Activated naive CD4-positive, alpha-beta T cell treated with anti-CD3 and anti-CD28 coated beads, Interleukin-2, amount 50 U/mL, for 24 hours (primary cell): ENCODE measurements at regions not wholly inside any gene's neighbourhood (a gene's known extent, or its start where the extent isn't known, plus 50 kb on each side); places are given as distances from the start of the nearest gene placed in this dataset.
"Not testable (repeated sequence)": the region's sequence is repeated elsewhere in the genome, so short reads cannot be mapped to it uniquely, and the experiment has no call there.

Experiments
- H3K27ac Mint-ChIP-seq: one replicate; pipeline ENCODE4 v1.8.0; 2021; ENCODE audit warnings: mild to moderate bottlenecking, mixed read lengths
- H3K27me3 Mint-ChIP-seq: one replicate; pipeline ENCODE4 v1.8.0; 2021; ENCODE audit warnings: mixed read lengths
- H3K36me3 Mint-ChIP-seq: one replicate; pipeline ENCODE4 v1.8.0; 2021; ENCODE audit warnings: mixed read lengths
- H3K4me1 Mint-ChIP-seq: one replicate; pipeline ENCODE4 v1.8.0; 2021; ENCODE audit warnings: mixed read lengths
- H3K4me3 Mint-ChIP-seq: one replicate; pipeline ENCODE4 v1.8.0; 2021; ENCODE audit warnings: mild to moderate bottlenecking, mixed read lengths
- H3K9me3 Mint-ChIP-seq: one replicate; pipeline ENCODE4 v1.8.0; 2021; ENCODE audit warnings: mixed read lengths

- no peaks in the 10 kb centered on the region for H3K36me3 Mint-ChIP-seq
- H3K27me3 Mint-ChIP-seq, result peaks cover 1% of the 10 kb centered on the region
- no peaks in the 10 kb centered on the region for H3K9me3 Mint-ChIP-seq
- no peak overlapping the region for H3K4me3 Mint-ChIP-seq
- H3K27ac Mint-ChIP-seq, result no peak overlapping the region
- H3K4me1 Mint-ChIP-seq, result no peaks in the 10 kb centered on the region
Measured at GRCh38 chr11:79506734-79507344, 66.0 kb upstream of the TENM4 start.

GRCh38 chr11:79506124-79506523 lies 65.3 kb upstream of the TENM4 start:
- Mint-ChIP-seq H3K27me3 (peaks cover 1% of the 10 kb centered on the region), H3K27ac (no peak overlapping the region), H3K36me3 (no peaks in the 10 kb centered on the region), H3K4me1 (no peaks in the 10 kb centered on the region), H3K4me3 (no peak overlapping the region), H3K9me3 (no peaks in the 10 kb centered on the region)

GRCh38 chr11:79503028-79503427 lies 62.2 kb upstream of the TENM4 start:
- Mint-ChIP-seq H3K9me3 (no peaks in the 10 kb centered on the region), H3K27me3 (no peaks in the 10 kb centered on the region), H3K4me1 (no peaks in the 10 kb centered on the region), H3K36me3 (no peaks in the 10 kb centered on the region), H3K27ac (no peak overlapping the region), H3K4me3 (no peak overlapping the region)

GRCh38 chr11:79501707-79502106 lies 60.9 kb upstream of the TENM4 start:
- Mint-ChIP-seq H3K36me3 (no peaks in the 10 kb centered on the region), H3K4me3 (no peak overlapping the region), H3K4me1 (no peaks in the 10 kb centered on the region), H3K27ac (no peak overlapping the region), H3K9me3 (no peaks in the 10 kb centered on the region), H3K27me3 (no peaks in the 10 kb centered on the region)

GRCh38 chr11:79499929-79500328 lies 59.1 kb upstream of the TENM4 start:
- H3K4me3 Mint-ChIP-seq, H3K9me3 Mint-ChIP-seq: not testable (repeated sequence)

DNA sequence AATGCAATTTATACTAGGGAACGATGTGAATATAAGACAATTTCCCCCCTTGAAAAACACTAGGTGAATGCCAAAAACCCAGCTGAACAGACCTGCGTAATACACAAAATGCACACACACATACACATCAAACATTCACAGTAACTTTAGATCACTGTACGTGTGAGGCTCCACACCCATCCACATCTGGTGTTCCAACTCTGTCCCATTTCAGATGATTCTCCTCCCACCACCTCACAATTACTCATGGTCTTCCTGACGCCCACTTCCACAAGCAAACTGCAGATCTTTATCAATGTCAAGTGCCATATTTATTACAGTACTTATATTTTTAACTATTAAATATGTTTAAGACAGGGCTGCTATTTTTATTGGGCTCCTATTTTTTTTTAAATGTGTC lies 57.8 kb upstream of the TENM4 start:
- Mint-ChIP-seq H3K4me1 (no peaks in the 10 kb centered on the region), H3K27me3 (peaks cover 3% of the 10 kb centered on the region), H3K4me3 (no peak overlapping the region), H3K27ac (no peak overlapping the region), H3K9me3 (no peaks in the 10 kb centered on the region), H3K36me3 (no peaks in the 10 kb centered on the region)

More at GRCh38 chr11:79499929-79500328, 59.1 kb upstream of the TENM4 start:
- H3K27ac Mint-ChIP-seq, H3K36me3 Mint-ChIP-seq, H3K27me3 Mint-ChIP-seq, H3K4me1 Mint-ChIP-seq: not testable (repeated sequence)

GRCh38 chr11:79493555-79494171 lies 52.8 kb upstream of the TENM4 start:
- H3K9me3 Mint-ChIP-seq, result no peaks in the 10 kb centered on the region
- H3K4me1 Mint-ChIP-seq, result no peaks in the 10 kb centered on the region
- H3K27me3 Mint-ChIP-seq, result peaks cover 6% of the 10 kb centered on the region
- no peak overlapping the region for H3K4me3 Mint-ChIP-seq
- no peaks in the 10 kb centered on the region for H3K36me3 Mint-ChIP-seq
- H3K27ac Mint-ChIP-seq, result no peak overlapping the region

GRCh38 chr11:79492008-79492407 lies 51.2 kb upstream of the TENM4 start:
- H3K27me3 Mint-ChIP-seq, result peaks cover 6% of the 10 kb centered on the region
- H3K9me3 Mint-ChIP-seq, result no peaks in the 10 kb centered on the region
- no peak overlapping the region for H3K27ac Mint-ChIP-seq
- H3K36me3 Mint-ChIP-seq, result no peaks in the 10 kb centered on the region
- no peak overlapping the region for H3K4me3 Mint-ChIP-seq
- H3K4me1 Mint-ChIP-seq, result no peaks in the 10 kb centered on the region
